HG03571 (cell line): ENCODE measurements at regions not wholly inside any gene's neighbourhood (a gene's known extent, or its start where the extent isn't known, plus 50 kb on each side); places are given as distances from the start of the nearest gene placed in this dataset.

Source experiments
- ATAC-seq: cut with Tn5 transposase; IDR thresholded peaks from one replicate; pipeline ENCODE4 v1.9.1; 2021; ENCODE audit not compliant: unreplicated experiment

GRCh38 chr10:130905921-130906320 is 405.6 kb downstream of the TCERG1L start:
- ATAC-seq = no peak

- no peak for ATAC-seq
These were observed 400.7 kb downstream of the TCERG1L start for GRCh38 chr10:130910848-130911247.

- ATAC-seq = no peak
These were observed 397.7 kb downstream of the TCERG1L start for GRCh38 chr10:130913844-130914243.

- no peak for ATAC-seq
These were observed 397.2 kb downstream of the TCERG1L start for GRCh38 chr10:130914367-130914766.

- ATAC-seq = no peak
These were observed 396.5 kb downstream of the TCERG1L start for GRCh38 chr10:130915065-130915464.

- no peak for ATAC-seq
These were observed 390.1 kb downstream of the TCERG1L start for GRCh38 chr10:130921461-130921860.

- no peak for ATAC-seq
These were observed 389.5 kb downstream of the TCERG1L start for GRCh38 chr10:130921911-130922440.

GRCh38 chr10:130923596-130923995 is 387.9 kb downstream of the TCERG1L start:
- no peak for ATAC-seq

- no peak for ATAC-seq
These were observed 387.2 kb downstream of the TCERG1L start for GRCh38 chr10:130924138-130924819.

- no peak for ATAC-seq
These were observed 385.1 kb downstream of the TCERG1L start for GRCh38 chr10:130926442-130926841.

- no peak for ATAC-seq
These were observed 384.4 kb downstream of the TCERG1L start for GRCh38 chr10:130927157-130927556.

GRCh38 chr10:130928306-130928705 is 383.2 kb downstream of the TCERG1L start:
- ATAC-seq = no peak

GRCh38 chr10:130929422-130930325 is 381.8 kb downstream of the TCERG1L start:
- ATAC-seq = no peak

- ATAC-seq = no peak
These were observed 380.7 kb downstream of the TCERG1L start for GRCh38 chr10:130930821-130931220.

GRCh38 chr10:130931256-130931655 is 380.3 kb downstream of the TCERG1L start:
- ATAC-seq = no peak

GRCh38 chr10:130932326-130933007 is 379.1 kb downstream of the TCERG1L start:
- no peak for ATAC-seq

GRCh38 chr10:130933008-130933390 is 378.5 kb downstream of the TCERG1L start:
- no peak for ATAC-seq

GRCh38 chr10:130934293-130935127 is 377.0 kb downstream of the TCERG1L start:
- ATAC-seq = no peak

GRCh38 chr10:130935128-130935439 is 376.4 kb downstream of the TCERG1L start:
- no peak for ATAC-seq

GRCh38 chr10:130935897-130936550 is 375.5 kb downstream of the TCERG1L start:
- ATAC-seq = no peak
